OCI-LY7 (cell line): ENCODE measurements at regions not wholly inside any gene's neighbourhood (a gene's known extent, or its start where the extent isn't known, plus 50 kb on each side); places are given as distances from the start of the nearest gene placed in this dataset.

Experiments
- CTCF ChIP-seq: fragments of 200-600 bp; sonication (generic); conservative IDR thresholded peaks from 2 replicates; pipeline ENCODE4 v1.5.1; 2014; ENCODE audit warnings: mild to moderate bottlenecking, antibody characterized with exemption, low read length, moderate library complexity, mixed read lengths
- EZH2phosphoT487 ChIP-seq: fragments of 200-600 bp; sonication (generic); IDR thresholded peaks from 2 replicates; pipeline ENCODE4 v1.6.1; 2018; ENCODE audit warnings: low read depth, borderline replicate concordance, mild to moderate bottlenecking, mixed run types, antibody characterized with exemption, low read length, moderate library complexity, mixed read lengths

GRCh38 chr6:1127597-1128288 is 184.2 kb upstream of the FOXQ1 start:
- TF ChIP-seq CTCF = no peak
- TF ChIP-seq EZH2phosphoT487 = no peak
